ENCODE measurements at regions not wholly inside any gene's neighbourhood (a gene's known extent, or its start where the extent isn't known, plus 50 kb on each side); places are given as distances from the start of the nearest gene placed in this dataset.

DNA sequence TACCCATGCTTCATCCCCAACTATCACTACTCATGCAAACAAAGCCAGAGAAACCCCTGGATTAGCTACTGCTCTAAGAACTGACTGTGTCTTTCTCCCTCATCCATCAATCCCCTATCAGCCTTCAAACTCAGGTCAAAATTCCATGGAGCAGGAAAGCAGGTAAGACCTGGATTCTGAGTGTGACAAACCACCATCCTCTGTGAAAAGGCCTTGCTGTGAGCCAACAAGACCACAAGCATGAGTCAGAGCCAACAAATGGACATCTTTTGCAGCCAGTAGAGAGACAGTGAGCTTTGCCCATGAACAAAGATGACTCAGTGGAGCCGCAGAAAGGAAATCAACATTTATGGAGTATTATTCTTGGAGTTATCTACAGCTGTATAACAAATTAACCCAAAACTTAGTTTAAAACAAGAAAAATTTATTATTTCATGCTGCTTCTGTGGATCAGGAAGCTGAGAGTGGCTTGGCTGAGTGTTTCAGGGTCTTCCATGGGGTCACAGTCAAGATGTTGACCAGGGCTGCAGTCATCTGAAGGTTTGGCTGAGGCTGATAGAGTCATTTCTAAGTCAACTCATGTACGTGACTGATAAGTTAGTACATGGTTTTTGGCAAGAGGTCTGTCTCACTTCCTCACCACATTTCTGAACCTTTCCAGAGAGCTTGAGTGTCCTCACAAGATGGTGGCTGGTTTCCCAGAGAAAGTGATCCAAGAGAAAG is 61.1 kb downstream of the PITPNM2 start:
- Mint-ChIP-seq H3K4me3 (no peak overlapping the region), H3K27ac (no peak overlapping the region)
- no peak for DNase-seq

DNA sequence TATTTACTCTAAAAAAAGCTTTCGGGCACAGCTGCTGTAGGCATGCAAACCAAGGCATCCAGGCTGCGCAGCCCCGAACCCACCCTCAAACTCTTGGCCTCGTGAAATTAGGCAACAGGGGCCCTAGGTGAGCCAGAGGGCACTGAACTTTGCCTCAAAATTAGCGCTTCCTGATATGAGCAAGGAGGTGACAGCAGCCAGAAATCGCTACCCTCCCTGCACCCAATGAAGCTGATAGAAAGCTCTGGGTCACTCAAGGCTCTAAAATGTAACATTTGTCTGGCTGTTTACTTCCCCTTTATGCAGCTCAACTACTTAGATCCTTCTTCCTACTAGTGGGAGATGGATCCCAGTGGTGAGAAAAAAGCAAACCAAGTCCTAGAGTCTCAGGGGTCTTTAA is 61.8 kb downstream of the PITPNM2 start:
- no peak for DNase-seq
- Mint-ChIP-seq H3K27ac (no peak overlapping the region), H3K4me3 (no peak overlapping the region), H3K27me3 (ENCODE audit: low read depth, poor library complexity) (peaks cover 6% of the 10 kb centered on the region), H3K4me1 (peaks cover 62% of the 10 kb centered on the region), H3K36me3 (ENCODE audit: low read depth) (no peaks in the 10 kb centered on the region), H3K9me3 (no peaks in the 10 kb centered on the region)
- TF ChIP-seq, protein P1, sequence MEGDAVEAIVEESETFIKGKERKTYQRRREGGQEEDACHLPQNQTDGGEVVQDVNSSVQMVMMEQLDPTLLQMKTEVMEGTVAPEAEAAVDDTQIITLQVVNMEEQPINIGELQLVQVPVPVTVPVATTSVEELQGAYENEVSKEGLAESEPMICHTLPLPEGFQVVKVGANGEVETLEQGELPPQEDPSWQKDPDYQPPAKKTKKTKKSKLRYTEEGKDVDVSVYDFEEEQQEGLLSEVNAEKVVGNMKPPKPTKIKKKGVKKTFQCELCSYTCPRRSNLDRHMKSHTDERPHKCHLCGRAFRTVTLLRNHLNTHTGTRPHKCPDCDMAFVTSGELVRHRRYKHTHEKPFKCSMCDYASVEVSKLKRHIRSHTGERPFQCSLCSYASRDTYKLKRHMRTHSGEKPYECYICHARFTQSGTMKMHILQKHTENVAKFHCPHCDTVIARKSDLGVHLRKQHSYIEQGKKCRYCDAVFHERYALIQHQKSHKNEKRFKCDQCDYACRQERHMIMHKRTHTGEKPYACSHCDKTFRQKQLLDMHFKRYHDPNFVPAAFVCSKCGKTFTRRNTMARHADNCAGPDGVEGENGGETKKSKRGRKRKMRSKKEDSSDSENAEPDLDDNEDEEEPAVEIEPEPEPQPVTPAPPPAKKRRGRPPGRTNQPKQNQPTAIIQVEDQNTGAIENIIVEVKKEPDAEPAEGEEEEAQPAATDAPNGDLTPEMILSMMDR (IDR thresholded peaks at IDR 0.05), result no peak

More for the DNA sequence above, 61.1 kb downstream of the PITPNM2 start:
- peaks cover 62% of the 10 kb centered on the region for H3K4me1 Mint-ChIP-seq
- TF ChIP-seq, protein P1 (IDR thresholded peaks at IDR 0.05), result no peak
- H3K9me3 Mint-ChIP-seq, result no peaks in the 10 kb centered on the region
- peaks cover 6% of the 10 kb centered on the region for H3K27me3 Mint-ChIP-seq (ENCODE audit: low read depth, poor library complexity)
- H3K36me3 Mint-ChIP-seq (ENCODE audit: low read depth), result no peaks in the 10 kb centered on the region

DNA sequence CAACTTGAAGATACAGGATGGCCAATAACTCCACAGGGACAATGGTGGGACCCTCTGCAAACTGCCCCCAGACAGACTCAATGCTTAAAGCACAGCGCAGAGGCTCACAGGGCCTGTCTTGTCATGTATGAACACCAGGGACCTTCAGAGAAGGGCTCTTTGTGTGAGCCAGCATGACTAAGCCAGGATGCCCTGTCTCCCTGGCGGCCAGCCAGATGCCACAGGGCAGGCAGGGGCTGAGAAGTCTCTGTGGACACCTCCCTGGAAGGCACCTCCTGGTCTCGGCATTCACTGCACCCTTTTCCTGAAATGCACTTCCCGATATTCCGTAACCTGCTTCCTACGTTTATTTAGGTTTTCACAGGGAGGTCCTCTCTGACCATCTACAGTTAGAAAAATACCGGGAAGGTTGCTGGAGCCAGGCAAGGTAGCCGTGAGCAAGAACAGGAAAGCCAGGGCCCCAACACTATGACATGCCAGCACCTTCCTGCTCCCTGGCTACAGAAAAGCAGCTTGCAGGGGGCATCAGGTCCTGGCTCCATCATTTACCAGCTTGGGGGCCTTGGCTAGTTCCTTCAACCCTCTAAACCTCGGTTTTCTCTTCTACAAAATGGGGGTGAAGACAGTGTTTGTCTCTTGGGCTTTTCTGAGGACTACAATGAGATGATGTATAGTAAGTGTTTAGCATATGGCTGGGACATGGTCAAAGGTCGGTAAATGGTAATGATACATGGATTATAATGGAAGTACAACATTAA is 65.0 kb downstream of the PITPNM2 start:
- no peaks in the 10 kb centered on the region for H3K36me3 Mint-ChIP-seq (ENCODE audit: low read depth)
- no peak overlapping the region for H3K27ac Mint-ChIP-seq
- TF ChIP-seq, protein P1 (IDR thresholded peaks at IDR 0.05), result no peak
- H3K4me1 Mint-ChIP-seq, result peaks cover 48% of the 10 kb centered on the region
- H3K4me3 Mint-ChIP-seq, result no peak overlapping the region
- DNase-seq, result no peak
- H3K9me3 Mint-ChIP-seq, result no peaks in the 10 kb centered on the region
- peaks cover 4% of the 10 kb centered on the region for H3K27me3 Mint-ChIP-seq (ENCODE audit: low read depth, poor library complexity)

DNA sequence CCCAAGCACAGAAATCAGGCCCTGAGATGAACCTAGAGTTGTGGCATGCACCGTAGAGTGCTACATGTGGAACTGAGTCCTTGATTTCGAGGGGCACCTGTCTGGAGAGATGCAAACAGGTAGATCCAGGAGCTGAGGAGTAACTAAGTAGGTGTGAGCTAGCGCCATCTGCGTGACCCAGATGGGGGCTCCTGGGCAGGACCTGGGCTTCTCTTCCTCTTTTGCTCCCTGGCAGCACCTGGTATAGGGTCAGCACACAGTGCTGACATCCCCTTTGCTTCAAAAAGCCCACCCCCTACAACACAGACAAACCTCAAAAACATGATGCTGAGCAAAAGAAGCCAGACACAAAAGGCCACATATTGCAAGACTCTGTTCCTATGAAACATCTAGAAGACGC is 65.8 kb downstream of the PITPNM2 start:
- no peak for DNase-seq
- no peaks in the 10 kb centered on the region for H3K36me3 Mint-ChIP-seq (ENCODE audit: low read depth)
- no peaks in the 10 kb centered on the region for H3K9me3 Mint-ChIP-seq
- H3K27ac Mint-ChIP-seq, result no peak overlapping the region
- H3K4me1 Mint-ChIP-seq, result peaks cover 47% of the 10 kb centered on the region
- TF ChIP-seq, protein P1 (IDR thresholded peaks at IDR 0.05), result no peak
- no peak overlapping the region for H3K4me3 Mint-ChIP-seq
- H3K27me3 Mint-ChIP-seq (ENCODE audit: low read depth, poor library complexity), result peaks cover 6% of the 10 kb centered on the region

DNA sequence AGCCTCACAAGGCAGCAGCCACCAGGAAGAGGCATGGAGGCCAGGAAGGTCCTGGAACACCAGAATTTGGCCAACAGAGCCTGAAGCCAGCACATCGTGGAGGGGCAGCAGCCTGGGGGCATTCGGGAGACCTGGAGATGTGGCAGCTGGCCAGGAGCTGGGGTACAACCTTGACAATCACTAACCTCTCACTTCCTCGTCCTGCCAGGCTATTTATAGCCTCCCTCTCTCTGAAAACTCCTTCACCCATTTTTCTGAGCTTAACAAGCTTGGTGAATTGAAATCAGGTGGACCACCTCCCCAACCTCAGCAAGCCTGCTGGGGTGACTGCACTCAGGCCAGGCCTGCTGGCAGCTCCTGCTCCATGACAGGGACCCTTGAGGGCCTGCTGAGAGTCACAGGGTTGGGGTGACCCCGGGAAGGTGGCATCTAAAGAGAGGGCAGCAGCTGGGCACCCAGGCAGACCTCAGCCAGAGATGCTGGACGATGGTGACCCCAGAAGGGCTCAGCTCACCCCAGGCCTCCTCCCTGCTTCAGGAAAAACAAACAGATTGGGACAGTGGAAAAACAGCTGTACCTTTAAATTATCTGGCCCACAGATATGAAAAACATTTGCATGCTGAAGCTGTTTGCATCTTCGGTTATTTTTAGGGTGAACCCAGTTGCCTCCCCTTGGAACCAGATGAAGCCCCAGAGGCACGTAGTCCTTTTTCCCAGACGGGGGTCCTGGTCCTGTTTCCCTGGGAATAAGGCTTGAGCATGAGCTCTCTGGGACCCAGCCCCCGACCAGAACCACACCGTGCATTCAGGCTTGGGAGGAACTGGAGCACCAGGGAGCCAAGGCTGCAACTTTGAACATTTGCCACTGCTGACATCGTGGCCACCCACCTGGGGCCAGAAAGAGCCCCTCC is 67.0 kb downstream of the PITPNM2 start:
- no peak overlapping the region for H3K27ac Mint-ChIP-seq
- TF ChIP-seq, protein P1 (IDR thresholded peaks at IDR 0.05), result no peak
- H3K27me3 Mint-ChIP-seq (ENCODE audit: low read depth, poor library complexity), result peaks cover 11% of the 10 kb centered on the region
- H3K4me3 Mint-ChIP-seq, result no peak overlapping the region
- no peaks in the 10 kb centered on the region for H3K9me3 Mint-ChIP-seq
- no peak for DNase-seq
- peaks cover 39% of the 10 kb centered on the region for H3K4me1 Mint-ChIP-seq
- no peaks in the 10 kb centered on the region for H3K36me3 Mint-ChIP-seq (ENCODE audit: low read depth)

Measured in nephron progenitor cell (in vitro differentiated cells).